Bronchial epithelial cell (primary cell): ENCODE measurements at regions not wholly inside any gene's neighbourhood (a gene's known extent, or its start where the extent isn't known, plus 50 kb on each side); places are given as distances from the start of the nearest gene placed in this dataset.

ENCODE experiments used
- DNase-seq: peaks from one replicate; pipeline ENCODE4 v3.0.0-alpha.2; 2010; ENCODE audit warnings: low read depth
- FAIRE-seq: peaks from 2 replicates; lab custom pipeline; 2011; peaks lifted over from hg19 to GRCh38; lab: Jason Lieb, UNC
- H3K27me3 ChIP-seq: 2 replicates; pipeline ENCODE4 v1.5.1; 2011; ENCODE audit warnings: low read length; ENCODE audit not compliant: control insufficient read depth, insufficient read depth
- H3K36me3 ChIP-seq: 2 replicates; pipeline ENCODE4 v1.5.1; 2011; ENCODE audit warnings: low read length; ENCODE audit not compliant: control insufficient read depth, insufficient read depth
- H3K4me3 ChIP-seq: 2 replicates; pipeline ENCODE4 v1.5.1; 2011; ENCODE audit warnings: mild to moderate bottlenecking, low read depth, low read length, control low read depth
- TF ChIP-seq, protein P1 (sequence below): IDR thresholded peaks from 2 replicates; pipeline ENCODE4 v1.5.1; 2011; ENCODE audit warnings: mild to moderate bottlenecking, moderate library complexity, low read length, control low read depth, inconsistent platforms; ENCODE audit not compliant: insufficient read depth, severe bottlenecking

DNA sequence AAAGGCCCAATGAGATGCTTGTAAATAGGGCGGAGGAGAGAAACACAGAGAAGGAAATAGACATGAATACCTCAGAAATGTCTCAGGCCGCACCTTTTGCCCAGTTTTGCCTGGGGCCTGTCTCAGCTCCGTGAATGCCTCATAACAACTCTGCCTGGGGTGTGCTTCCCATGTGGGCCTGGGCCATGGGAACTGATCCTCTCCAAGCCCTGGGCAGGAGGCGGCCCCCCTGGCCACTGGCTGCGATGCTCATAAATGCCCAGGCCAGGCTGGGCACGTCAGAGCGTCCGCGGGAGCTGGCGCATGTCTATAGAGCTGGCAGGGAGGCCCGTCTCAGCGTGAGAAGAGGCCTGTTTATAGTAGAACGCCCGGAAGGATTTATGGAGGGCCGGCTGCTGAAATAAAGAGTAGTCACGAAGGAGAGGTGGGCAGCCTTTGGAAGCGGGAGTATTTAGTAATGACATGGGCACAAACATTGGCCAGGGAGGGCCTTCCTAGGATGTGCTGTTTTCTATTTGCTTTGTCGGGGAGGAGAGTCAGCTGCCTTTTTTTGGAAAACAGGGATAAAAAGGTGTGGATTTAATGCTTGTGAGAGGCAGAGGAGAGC is 85.9 kb upstream of the IGF1R start:
- H3K4me3 ChIP-seq: no peak overlapping the region
- DNase-seq: peak; percentile 86
- TF ChIP-seq, protein P1, sequence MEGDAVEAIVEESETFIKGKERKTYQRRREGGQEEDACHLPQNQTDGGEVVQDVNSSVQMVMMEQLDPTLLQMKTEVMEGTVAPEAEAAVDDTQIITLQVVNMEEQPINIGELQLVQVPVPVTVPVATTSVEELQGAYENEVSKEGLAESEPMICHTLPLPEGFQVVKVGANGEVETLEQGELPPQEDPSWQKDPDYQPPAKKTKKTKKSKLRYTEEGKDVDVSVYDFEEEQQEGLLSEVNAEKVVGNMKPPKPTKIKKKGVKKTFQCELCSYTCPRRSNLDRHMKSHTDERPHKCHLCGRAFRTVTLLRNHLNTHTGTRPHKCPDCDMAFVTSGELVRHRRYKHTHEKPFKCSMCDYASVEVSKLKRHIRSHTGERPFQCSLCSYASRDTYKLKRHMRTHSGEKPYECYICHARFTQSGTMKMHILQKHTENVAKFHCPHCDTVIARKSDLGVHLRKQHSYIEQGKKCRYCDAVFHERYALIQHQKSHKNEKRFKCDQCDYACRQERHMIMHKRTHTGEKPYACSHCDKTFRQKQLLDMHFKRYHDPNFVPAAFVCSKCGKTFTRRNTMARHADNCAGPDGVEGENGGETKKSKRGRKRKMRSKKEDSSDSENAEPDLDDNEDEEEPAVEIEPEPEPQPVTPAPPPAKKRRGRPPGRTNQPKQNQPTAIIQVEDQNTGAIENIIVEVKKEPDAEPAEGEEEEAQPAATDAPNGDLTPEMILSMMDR: no peak
- H3K27me3 ChIP-seq: no peaks in the 10 kb centered on the region
- peak; percentile 66 for FAIRE-seq
- H3K36me3 ChIP-seq: no peaks in the 10 kb centered on the region

DNA sequence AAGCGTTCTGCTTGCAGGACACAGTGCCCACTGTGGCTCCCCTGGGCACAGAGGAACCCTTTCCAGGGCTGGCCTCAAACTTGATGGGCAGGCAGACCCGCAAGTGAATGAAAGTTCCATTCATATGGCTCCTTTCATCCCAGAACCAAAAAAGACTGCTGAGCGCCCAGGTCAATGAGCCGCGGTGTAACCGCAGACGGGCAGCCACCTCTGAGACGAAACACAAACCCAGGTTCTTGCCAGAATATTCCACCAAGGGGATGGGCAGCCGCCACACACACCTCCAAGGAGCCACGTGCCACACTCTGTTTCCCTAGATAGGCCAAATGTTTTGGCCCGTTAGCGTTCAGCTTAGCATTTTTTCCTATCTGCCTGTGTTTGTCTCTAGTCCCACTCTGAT is 82.8 kb upstream of the IGF1R start:
- Histone ChIP-seq H3K36me3 (no peaks in the 10 kb centered on the region), H3K27me3 (no peaks in the 10 kb centered on the region), H3K4me3 (no peak overlapping the region)
- DNase-seq (no peak), FAIRE-seq (no peak)
- TF ChIP-seq, protein P1: no peak

DNA sequence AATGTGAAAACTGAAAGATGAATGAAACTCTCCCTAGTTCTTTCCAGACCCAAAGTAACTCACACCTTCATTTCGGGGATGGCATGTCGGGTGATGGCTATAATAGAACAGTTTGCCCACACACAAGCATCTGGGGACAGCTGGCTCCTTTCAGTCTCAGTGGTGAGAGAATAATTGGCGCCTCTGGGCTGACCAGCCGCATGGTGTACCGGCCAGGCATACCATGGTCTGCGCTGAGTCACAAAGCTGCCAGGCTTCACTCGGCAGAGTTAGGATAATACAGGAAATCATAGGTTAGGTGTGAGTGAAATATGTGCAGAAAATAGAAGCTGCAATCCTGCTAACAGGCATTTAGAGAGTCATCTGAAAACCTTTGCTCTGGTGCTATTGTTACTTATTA is 80.4 kb upstream of the IGF1R start:
- no peak for DNase-seq
- no peaks in the 10 kb centered on the region for H3K36me3 ChIP-seq
- H3K4me3 ChIP-seq: no peak overlapping the region
- TF ChIP-seq, protein P1: no peak
- no peak for FAIRE-seq
- H3K27me3 ChIP-seq: no peaks in the 10 kb centered on the region

DNA sequence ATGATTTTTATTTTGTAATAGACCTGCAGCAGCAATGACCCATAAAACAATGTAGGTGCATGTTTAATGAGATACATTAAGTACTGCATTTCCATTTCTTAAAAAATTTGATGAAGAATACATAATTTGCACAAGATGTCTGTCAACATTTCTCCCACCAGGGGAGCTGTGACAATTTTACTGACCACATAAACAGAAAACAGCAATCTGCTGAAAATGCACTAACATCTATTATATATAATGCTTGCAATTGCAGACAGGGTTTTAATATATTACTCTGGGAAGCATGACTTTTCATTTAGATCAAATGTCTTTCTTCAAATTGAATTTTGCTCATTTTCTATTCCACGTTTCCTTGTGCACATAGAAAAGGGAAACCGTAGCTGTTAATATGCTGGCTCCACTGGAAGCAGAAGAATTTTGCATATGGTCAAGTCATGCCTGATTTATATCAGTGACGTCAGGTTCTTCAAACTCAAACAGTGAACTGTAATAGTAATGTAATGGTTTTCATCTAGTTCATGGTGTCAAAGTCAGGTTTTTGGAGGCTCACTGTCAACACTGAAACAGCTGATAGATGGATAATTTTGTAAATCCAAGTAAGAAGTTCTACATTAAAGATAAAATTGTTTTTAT is 79.8 kb upstream of the IGF1R start:
- Histone ChIP-seq H3K27me3 (no peaks in the 10 kb centered on the region), H3K36me3 (no peaks in the 10 kb centered on the region), H3K4me3 (no peak overlapping the region)
- TF ChIP-seq, protein P1: peak; percentile 13
- DNase-seq (no peak), FAIRE-seq (no peak)

DNA sequence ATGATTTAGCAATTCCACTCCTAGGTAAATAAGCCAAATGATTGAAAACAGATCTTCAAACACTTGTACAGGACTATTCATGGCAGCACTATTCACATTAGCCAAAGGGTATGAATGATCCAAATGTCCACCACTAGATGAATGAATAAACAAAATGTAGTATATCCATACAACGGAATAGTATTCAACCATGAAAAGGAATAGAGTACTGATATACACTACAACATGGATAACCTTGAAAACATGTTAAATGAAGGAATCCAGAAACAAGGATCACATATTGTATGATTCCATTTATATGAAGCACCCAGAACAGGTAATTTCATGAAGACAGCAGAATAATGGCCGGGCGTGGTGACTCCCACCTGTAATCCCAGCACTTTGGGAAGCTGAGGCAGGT is 78.2 kb upstream of the IGF1R start:
- TF ChIP-seq, protein P1: no peak
- no peak for FAIRE-seq
- no peak overlapping the region for H3K4me3 ChIP-seq
- no peak for DNase-seq
- no peaks in the 10 kb centered on the region for H3K36me3 ChIP-seq
- no peaks in the 10 kb centered on the region for H3K27me3 ChIP-seq
